ENCODE measurements at regions not wholly inside any gene's neighbourhood (a gene's known extent, or its start where the extent isn't known, plus 50 kb on each side); places are given as distances from the start of the nearest gene placed in this dataset.

DNA sequence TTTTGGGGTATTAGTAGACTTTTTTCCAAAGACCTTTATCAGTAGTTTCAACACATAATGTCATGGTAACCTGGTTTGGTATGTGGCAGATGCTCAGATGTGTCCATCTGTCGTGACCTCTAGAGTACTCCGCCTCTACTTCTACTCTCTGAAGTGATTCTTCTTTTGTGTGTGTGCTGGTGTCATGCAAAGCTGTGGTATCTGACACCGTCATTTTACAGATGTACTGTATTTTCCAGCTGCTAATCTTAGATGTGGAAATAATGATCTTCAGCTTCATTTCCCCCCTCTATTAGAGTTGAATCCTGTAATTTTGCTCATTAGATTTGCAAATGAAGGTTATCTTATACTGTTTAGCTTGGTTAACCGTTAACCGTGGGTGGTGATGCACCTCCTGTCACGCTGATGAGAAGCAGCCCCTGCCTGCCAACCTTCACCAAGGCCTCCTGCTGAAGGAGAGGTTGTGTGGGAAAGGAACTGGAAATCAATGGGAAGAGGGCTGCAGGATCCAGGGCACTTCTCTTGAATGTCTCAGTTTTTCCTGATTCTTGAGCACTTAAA, 222.4 kb upstream of the AMIGO2 start:
- no peak for DNase-seq
- TF ChIP-seq EZH2phosphoT487 (IDR thresholded peaks at IDR 0.05; ENCODE audit: borderline replicate concordance, low read length), result no peak
- TF ChIP-seq, protein P1, sequence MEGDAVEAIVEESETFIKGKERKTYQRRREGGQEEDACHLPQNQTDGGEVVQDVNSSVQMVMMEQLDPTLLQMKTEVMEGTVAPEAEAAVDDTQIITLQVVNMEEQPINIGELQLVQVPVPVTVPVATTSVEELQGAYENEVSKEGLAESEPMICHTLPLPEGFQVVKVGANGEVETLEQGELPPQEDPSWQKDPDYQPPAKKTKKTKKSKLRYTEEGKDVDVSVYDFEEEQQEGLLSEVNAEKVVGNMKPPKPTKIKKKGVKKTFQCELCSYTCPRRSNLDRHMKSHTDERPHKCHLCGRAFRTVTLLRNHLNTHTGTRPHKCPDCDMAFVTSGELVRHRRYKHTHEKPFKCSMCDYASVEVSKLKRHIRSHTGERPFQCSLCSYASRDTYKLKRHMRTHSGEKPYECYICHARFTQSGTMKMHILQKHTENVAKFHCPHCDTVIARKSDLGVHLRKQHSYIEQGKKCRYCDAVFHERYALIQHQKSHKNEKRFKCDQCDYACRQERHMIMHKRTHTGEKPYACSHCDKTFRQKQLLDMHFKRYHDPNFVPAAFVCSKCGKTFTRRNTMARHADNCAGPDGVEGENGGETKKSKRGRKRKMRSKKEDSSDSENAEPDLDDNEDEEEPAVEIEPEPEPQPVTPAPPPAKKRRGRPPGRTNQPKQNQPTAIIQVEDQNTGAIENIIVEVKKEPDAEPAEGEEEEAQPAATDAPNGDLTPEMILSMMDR (conservative IDR thresholded peaks at IDR 0.05; ENCODE audit: low read depth, low read length), result no peak
- CTCF ChIA-PET, result no interaction called here
- no peaks in the 10 kb centered on the region for H4K20me1 ChIP-seq (ENCODE audit: low read length)
- H3K79me2 ChIP-seq (ENCODE audit: low read length), result no peaks in the 10 kb centered on the region
- H3K36me3 ChIP-seq (ENCODE audit: low read depth, low read length), result no peaks in the 10 kb centered on the region
- no peaks in the 10 kb centered on the region for H3K9me3 ChIP-seq (ENCODE audit: low read length)
- no peak overlapping the region for H3K4me2 ChIP-seq (ENCODE audit: low read length)
- POLR2A ChIA-PET (ENCODE audit: unreplicated experiment), result no interaction called here
- H3K4me1 ChIP-seq (ENCODE audit: insufficient read depth, low read length), result 0 out of 2 replicates have a peak, but pooled peaks cover 5% of the 10 kb centered on the region
- H3K9ac ChIP-seq (ENCODE audit: low read length), result no peak overlapping the region
- H3K4me3 ChIP-seq (ENCODE audit: low read length), result no peak overlapping the region
- ATAC-seq, result no peak
- no peak overlapping the region for H2AFZ ChIP-seq (ENCODE audit: low read length)
- intact Hi-C loops (cut with micrococcal nuclease), result no loop called here
- no peaks in the 10 kb centered on the region for H3K27me3 ChIP-seq (ENCODE audit: low read length)
- no TSS peak for BruUV-seq (replicated peaks)
- no peaks in the 10 kb centered on the region for H3K9me2 ChIP-seq (replicated peaks; ENCODE audit: low read length)
- no peaks in the 10 kb centered on the region for H3F3A ChIP-seq (ENCODE audit: low read length, unreplicated experiment)
- H3K27ac ChIP-seq (ENCODE audit: low read length), result no peak overlapping the region

DNA sequence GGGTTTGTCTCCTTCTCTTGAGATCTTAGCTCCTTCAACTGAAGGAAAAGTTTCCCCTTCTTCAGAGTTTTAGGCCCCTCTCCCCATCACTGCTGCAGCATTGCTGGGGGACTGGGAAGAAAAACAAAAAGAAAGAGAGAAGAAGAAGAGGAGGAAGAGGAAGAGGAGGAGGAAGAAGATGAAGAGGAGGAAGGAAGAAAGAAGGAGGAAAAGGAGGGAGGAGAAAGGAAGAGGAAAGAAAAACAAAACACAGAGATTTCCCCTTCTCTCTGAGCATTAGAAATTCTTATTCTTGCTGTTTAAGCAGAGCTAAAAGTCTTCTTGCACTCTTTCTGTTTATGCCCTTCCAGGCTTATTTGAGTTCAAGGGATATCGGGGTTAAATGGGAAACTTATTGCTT, 219.8 kb upstream of the AMIGO2 start:
- Histone ChIP-seq H3K36me3 (ENCODE audit: low read depth, low read length) (no peaks in the 10 kb centered on the region), H2AFZ (ENCODE audit: low read length) (0 out of 2 replicates have a peak overlapping the region, but pooled peaks have one; percentile 42), H3K27ac (ENCODE audit: low read length) (no peak overlapping the region), H3K4me1 (ENCODE audit: insufficient read depth, low read length) (0 out of 2 replicates have a peak, but pooled peaks cover 5% of the 10 kb centered on the region), H4K20me1 (ENCODE audit: low read length) (no peaks in the 10 kb centered on the region), H3K4me3 (ENCODE audit: low read length) (no peak overlapping the region), H3K9ac (ENCODE audit: low read length) (no peak overlapping the region), H3K79me2 (ENCODE audit: low read length) (no peaks in the 10 kb centered on the region), H3K4me2 (ENCODE audit: low read length) (no peak overlapping the region), H3K27me3 (ENCODE audit: low read length) (no peaks in the 10 kb centered on the region), H3K9me2 (replicated peaks; ENCODE audit: low read length) (no peaks in the 10 kb centered on the region), H3F3A (ENCODE audit: low read length, unreplicated experiment) (no peaks in the 10 kb centered on the region), H3K9me3 (ENCODE audit: low read length) (0 out of 2 replicates have a peak, but pooled peaks cover 5% of the 10 kb centered on the region)
- DNase-seq, result no peak
- TF ChIP-seq, protein P1 (conservative IDR thresholded peaks at IDR 0.05; ENCODE audit: low read depth, low read length), result no peak
- TF ChIP-seq EZH2 (IDR thresholded peaks at IDR 0.05; ENCODE audit: low read length, unreplicated experiment) (no peak), EZH2phosphoT487 (IDR thresholded peaks at IDR 0.05; ENCODE audit: borderline replicate concordance, low read length) (no peak)
- ChIA-PET CTCF (no interaction called here), POLR2A (ENCODE audit: unreplicated experiment) (interaction anchor here (0.6 kb wide), 1 partner anchor 27 kb away, joined by 3 read pairs; no protein-coding TSS in a partner anchor)
- no TSS peak for BruUV-seq (replicated peaks)
- intact Hi-C loops (cut with micrococcal nuclease), result no loop called here
- no peak for ATAC-seq

GRCh38 chr12:47297993-47298392, 218.2 kb upstream of the AMIGO2 start:
- H3K4me2 ChIP-seq (ENCODE audit: low read length), result no peak overlapping the region
- ATAC-seq (no peak), DNase-seq (no peak)
- intact Hi-C loops (cut with micrococcal nuclease), result no loop called here
- no peak overlapping the region for H2AFZ ChIP-seq (ENCODE audit: low read length)
- H3K36me3 ChIP-seq (ENCODE audit: low read depth, low read length), result no peaks in the 10 kb centered on the region
- H3F3A ChIP-seq (ENCODE audit: low read length, unreplicated experiment), result no peaks in the 10 kb centered on the region
- no peak overlapping the region for H3K27ac ChIP-seq (ENCODE audit: low read length)
- H3K9me3 ChIP-seq (ENCODE audit: low read length), result 0 out of 2 replicates have a peak, but pooled peaks cover 5% of the 10 kb centered on the region
- H3K9ac ChIP-seq (ENCODE audit: low read length), result no peak overlapping the region
- H3K4me3 ChIP-seq (ENCODE audit: low read length), result no peak overlapping the region
- H3K79me2 ChIP-seq (ENCODE audit: low read length), result no peaks in the 10 kb centered on the region
- ChIA-PET POLR2A (ENCODE audit: unreplicated experiment) (interaction anchor here (0.6 kb wide), 1 partner anchor 27 kb away, joined by 6 read pairs; no protein-coding TSS in a partner anchor), CTCF (no interaction called here)
- no peaks in the 10 kb centered on the region for H3K9me2 ChIP-seq (replicated peaks; ENCODE audit: low read length)
- no peaks in the 10 kb centered on the region for H3K27me3 ChIP-seq (ENCODE audit: low read length)
- BruUV-seq (replicated peaks), result no TSS peak
- no peaks in the 10 kb centered on the region for H4K20me1 ChIP-seq (ENCODE audit: low read length)
- H3K4me1 ChIP-seq (ENCODE audit: insufficient read depth, low read length), result 0 out of 2 replicates have a peak, but pooled peaks cover 5% of the 10 kb centered on the region
- TF ChIP-seq, protein P1 (conservative IDR thresholded peaks at IDR 0.05; ENCODE audit: low read depth, low read length), result no peak
- TF ChIP-seq EZH2phosphoT487 (IDR thresholded peaks at IDR 0.05; ENCODE audit: borderline replicate concordance, low read length) (no peak), EZH2 (IDR thresholded peaks at IDR 0.05; ENCODE audit: low read length, unreplicated experiment) (no peak)

Data from PC-3 (cell line).